ENCODE measurements at regions not wholly inside any gene's neighbourhood (a gene's known extent, or its start where the extent isn't known, plus 50 kb on each side); places are given as distances from the start of the nearest gene placed in this dataset.
"Not testable (repeated sequence)": the region's sequence is repeated elsewhere in the genome, so short reads cannot be mapped to it uniquely, and the experiment has no call there.

DNA sequence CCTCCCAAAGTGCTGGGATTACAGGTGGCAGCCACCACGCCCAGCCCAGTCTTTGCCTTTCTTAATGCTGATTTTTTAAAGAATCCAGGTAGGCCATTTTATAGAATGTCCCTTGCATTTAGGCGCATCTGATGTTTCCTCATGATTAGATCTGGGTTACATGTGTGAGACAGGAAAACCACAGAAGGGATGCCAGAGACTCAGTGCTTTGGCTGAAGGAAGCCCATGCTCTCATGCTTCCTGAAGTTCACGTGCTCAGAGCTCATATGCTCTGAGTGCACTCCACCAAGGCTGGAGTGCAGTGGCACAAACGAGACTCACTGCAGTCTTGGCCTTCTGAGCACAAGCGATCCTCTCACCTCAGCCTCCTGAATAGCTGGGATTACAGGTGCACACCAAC, 411.5 kb upstream of the DEFB115 start:
- TF ChIP-seq, protein P1, sequence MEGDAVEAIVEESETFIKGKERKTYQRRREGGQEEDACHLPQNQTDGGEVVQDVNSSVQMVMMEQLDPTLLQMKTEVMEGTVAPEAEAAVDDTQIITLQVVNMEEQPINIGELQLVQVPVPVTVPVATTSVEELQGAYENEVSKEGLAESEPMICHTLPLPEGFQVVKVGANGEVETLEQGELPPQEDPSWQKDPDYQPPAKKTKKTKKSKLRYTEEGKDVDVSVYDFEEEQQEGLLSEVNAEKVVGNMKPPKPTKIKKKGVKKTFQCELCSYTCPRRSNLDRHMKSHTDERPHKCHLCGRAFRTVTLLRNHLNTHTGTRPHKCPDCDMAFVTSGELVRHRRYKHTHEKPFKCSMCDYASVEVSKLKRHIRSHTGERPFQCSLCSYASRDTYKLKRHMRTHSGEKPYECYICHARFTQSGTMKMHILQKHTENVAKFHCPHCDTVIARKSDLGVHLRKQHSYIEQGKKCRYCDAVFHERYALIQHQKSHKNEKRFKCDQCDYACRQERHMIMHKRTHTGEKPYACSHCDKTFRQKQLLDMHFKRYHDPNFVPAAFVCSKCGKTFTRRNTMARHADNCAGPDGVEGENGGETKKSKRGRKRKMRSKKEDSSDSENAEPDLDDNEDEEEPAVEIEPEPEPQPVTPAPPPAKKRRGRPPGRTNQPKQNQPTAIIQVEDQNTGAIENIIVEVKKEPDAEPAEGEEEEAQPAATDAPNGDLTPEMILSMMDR (conservative IDR thresholded peaks at IDR 0.05; ENCODE audit: low read depth, low read length) = not testable (repeated sequence)
- TF ChIP-seq EZH2 (IDR thresholded peaks at IDR 0.05; ENCODE audit: borderline replicate concordance, low read depth, low read length, poor library complexity, severe bottlenecking) = not testable (repeated sequence)

Data from A673 (cell line).